CD14-positive monocyte (primary cell): ENCODE measurements at regions not wholly inside any gene's neighbourhood (a gene's known extent, or its start where the extent isn't known, plus 50 kb on each side); places are given as distances from the start of the nearest gene placed in this dataset.

Experiments used
- DNase-seq, 3 donors: peaks; one replicate each; pipeline ENCODE4 v3.0.0-alpha.2; 2011 to 2022
- H2AFZ ChIP-seq: 2 replicates; pipeline ENCODE4 v1.6.0; 2012; ENCODE audit warnings: mild to moderate bottlenecking, low read depth, low read length, inconsistent platforms; ENCODE audit not compliant: insufficient read depth, poor library complexity, severe bottlenecking
- H3K27ac ChIP-seq, 2 donors: 1 replicate in 1 of 2; 2 replicates in 1 of 2; pipeline ENCODE4 v1.5.1; 2012 to 2013; ENCODE audit warnings: low read length in 2 of 2, control low read depth in 1 of 2, inconsistent platforms in 1 of 2, low read depth in 1 of 2, mild to moderate bottlenecking in 1 of 2
- H3K27me3 ChIP-seq, 2 donors: one replicate each; pipeline versions ENCODE4 v1.6.0 to v1.6.1; 2011 to 2013; ENCODE audit warnings: low read length in 2 of 2; ENCODE audit not compliant: control insufficient read depth in 2 of 2, insufficient read depth in 2 of 2
- H3K36me3 ChIP-seq, 2 donors: replicated peaks in 1 of 2; 1 replicate in 1 of 2; 2 replicates in 1 of 2; pipeline versions ENCODE4 v1.5.1 to v1.6.1; 2012 to 2013; ENCODE audit warnings: low read length in 2 of 2, control low read depth in 1 of 2, inconsistent platforms in 1 of 2, mild to moderate bottlenecking in 1 of 2; ENCODE audit not compliant: insufficient read depth in 2 of 2, control insufficient read depth in 1 of 2
- H3K4me1 ChIP-seq, 2 donors: 1 replicate in 1 of 2; 2 replicates in 1 of 2; pipeline versions ENCODE4 v1.5.1 to v1.6.1; 2012 to 2013; ENCODE audit warnings: low read length in 2 of 2, control low read depth in 1 of 2, inconsistent platforms in 1 of 2, mild to moderate bottlenecking in 1 of 2, moderate library complexity in 1 of 2; ENCODE audit not compliant: insufficient read depth in 2 of 2, control insufficient read depth in 1 of 2
- H3K4me2 ChIP-seq: replicated peaks from 2 replicates; pipeline ENCODE3; 2012; ENCODE audit warnings: low read length, moderate library complexity, mild to moderate bottlenecking; ENCODE audit not compliant: poor library complexity, severe bottlenecking; ENCODE audit errors: extremely low read depth
- H3K4me3 ChIP-seq, 3 experiments: fragments of 200-600 bp in 1 of 3; sonication (generic) in 1 of 3; replicated peaks in 1 of 3; 1 replicate in 2 of 3; 2 replicates in 1 of 3; pipeline ENCODE4 v1.5.1; 2011 to 2013; ENCODE audit warnings: low read length in 3 of 3, mild to moderate bottlenecking in 3 of 3, control low read depth in 2 of 3, low read depth in 2 of 3, inconsistent platforms in 1 of 3, moderate library complexity in 1 of 3
- H3K79me2 ChIP-seq: 2 replicates; pipeline ENCODE4 v1.6.0; 2012; ENCODE audit warnings: mild to moderate bottlenecking, control low read depth, inconsistent platforms, low read length, moderate library complexity; ENCODE audit not compliant: insufficient read depth
- H3K9ac ChIP-seq: 2 replicates; pipeline ENCODE4 v1.6.0; 2017; ENCODE audit warnings: low read length, mild to moderate bottlenecking; ENCODE audit not compliant: insufficient read depth, poor library complexity, severe bottlenecking
- H3K9me3 ChIP-seq, 2 donors: replicated peaks in 1 of 2; 1 replicate in 1 of 2; 2 replicates in 1 of 2; pipeline versions ENCODE4 v1.5.1 to v1.6.1; 2012 to 2013; ENCODE audit warnings: low read length in 2 of 2, control low read depth in 1 of 2; ENCODE audit not compliant: control insufficient read depth in 1 of 2, insufficient read depth in 1 of 2
- H4K20me1 ChIP-seq: 2 replicates; pipeline ENCODE4 v1.6.0; 2012; ENCODE audit warnings: mild to moderate bottlenecking, low read length, control low read depth, moderate library complexity; ENCODE audit not compliant: insufficient read depth
- H3K27ac Mint-ChIP-seq, 7 donors: one replicate each; pipeline ENCODE4 v1.8.0; 2020; ENCODE audit warnings: mild to moderate bottlenecking in 7 of 7, mixed read lengths in 7 of 7, moderate library complexity in 6 of 7, inconsistent platforms in 2 of 7
- H3K27me3 Mint-ChIP-seq, 3 donors: one replicate each; pipeline ENCODE4 v1.8.0; 2021 to 2022; ENCODE audit warnings: low read depth in 3 of 3, mild to moderate bottlenecking in 3 of 3, mixed read lengths in 3 of 3, moderate library complexity in 3 of 3, inconsistent platforms in 1 of 3
- H3K36me3 Mint-ChIP-seq, 2 donors: one replicate each; pipeline ENCODE4 v1.8.0; 2020; ENCODE audit warnings: mixed read lengths in 2 of 2, inconsistent platforms in 1 of 2, mild to moderate bottlenecking in 1 of 2
- H3K4me1 Mint-ChIP-seq: one replicate; pipeline ENCODE4 v1.8.0; 2020; ENCODE audit warnings: mild to moderate bottlenecking, mixed read lengths
- H3K4me3 Mint-ChIP-seq, 2 donors: one replicate each; pipeline ENCODE4 v1.8.0; 2020; ENCODE audit warnings: mild to moderate bottlenecking in 2 of 2, mixed read lengths in 2 of 2, moderate library complexity in 1 of 2
- H3K9me3 Mint-ChIP-seq, 7 donors: one replicate each; pipeline ENCODE4 v1.8.0; 2020 to 2022; ENCODE audit warnings: mixed read lengths in 7 of 7, mild to moderate bottlenecking in 6 of 7, moderate library complexity in 6 of 7, inconsistent platforms in 2 of 7
- CTCF ChIP-seq: fragments of 200-600 bp; IDR thresholded peaks from one replicate; pipeline ENCODE4 v1.8.0; 2022; ENCODE audit warnings: antibody characterized with exemption, mild to moderate bottlenecking
- WGBS: methylation state at CpG from one replicate; pipeline ENCODE4 v1.1.5; 2013; ENCODE audit warnings: missing lambda C conversion rate; ENCODE audit not compliant: insufficient coverage; 5-methylcytosine and 5-hydroxymethylcytosine counted together
- intact Hi-C, 2 donors: fragments of 100-400 bp; cut with micrococcal nuclease; formaldehyde crosslinking; loops; one replicate each; pipeline versions ENCODE4 v1.15.0 to v1.15.1; 2023

GRCh38 chr1:189211742-189212141 lies 1265.9 kb downstream of the BRINP3 start:
- peaks cover 0 to 5% (median 3%) of the 10 kb centered on the region in 7 donors for H3K9me3 Mint-ChIP-seq
- Histone ChIP-seq H3K27ac (no peak overlapping the region), H3K36me3 (no peaks in the 10 kb centered on the region), H3K9me3 (no peaks in the 10 kb centered on the region), H3K27me3 (no peaks in the 10 kb centered on the region), H2AFZ (no peak overlapping the region), H3K4me3 (no peak overlapping the region), H3K79me2 (no peaks in the 10 kb centered on the region), H3K4me1 (no peaks in the 10 kb centered on the region), H3K9ac (no peak overlapping the region), H4K20me1 (no peaks in the 10 kb centered on the region), H3K4me2 (no peak overlapping the region)
- H3K27ac Mint-ChIP-seq = no peak overlapping the region
- no peak for TF ChIP-seq CTCF
- intact Hi-C loops = no loop called here
- no peaks in the 10 kb centered on the region for H3K27me3 Mint-ChIP-seq
- no peaks in the 10 kb centered on the region for H3K36me3 Mint-ChIP-seq
- WGBS = no CpG with 5 or more reads among the region's 3 CpGs
- no peak overlapping the region for H3K4me3 Mint-ChIP-seq
- no peak for DNase-seq
- H3K4me1 Mint-ChIP-seq = no peaks in the 10 kb centered on the region

GRCh38 chr1:189212606-189213005 lies 1265.1 kb downstream of the BRINP3 start:
- H3K9ac ChIP-seq = no peak overlapping the region
- no peaks in the 10 kb centered on the region for H3K4me1 ChIP-seq
- H3K27me3 ChIP-seq = no peaks in the 10 kb centered on the region
- no peak overlapping the region for H3K27ac ChIP-seq
- H4K20me1 ChIP-seq = no peaks in the 10 kb centered on the region
- no peak overlapping the region for H3K4me2 ChIP-seq
- H3K79me2 ChIP-seq = no peaks in the 10 kb centered on the region
- no peaks in the 10 kb centered on the region for H3K9me3 ChIP-seq
- Mint-ChIP-seq H3K4me3 (no peak overlapping the region), H3K36me3 (no peaks in the 10 kb centered on the region), H3K4me1 (no peaks in the 10 kb centered on the region), H3K27ac (no peak overlapping the region), H3K27me3 (no peaks in the 10 kb centered on the region), H3K9me3 (peaks cover 0 to 5% (median 3%) of the 10 kb centered on the region in 7 donors)
- 88% methylated on average over 1 of the region's 2 CpGs for WGBS
- H3K36me3 ChIP-seq = no peaks in the 10 kb centered on the region
- no peak overlapping the region for H2AFZ ChIP-seq
- DNase-seq = no peak
- intact Hi-C loops = no loop called here
- no peak overlapping the region for H3K4me3 ChIP-seq
- no peak for TF ChIP-seq CTCF
